OCI-LY7 (cell line): ENCODE measurements at regions not wholly inside any gene's neighbourhood (a gene's known extent, or its start where the extent isn't known, plus 50 kb on each side); places are given as distances from the start of the nearest gene placed in this dataset.

Experiments
- CTCF ChIP-seq: fragments of 200-600 bp; sonication (generic); conservative IDR thresholded peaks from 2 replicates; pipeline ENCODE4 v1.5.1; 2014; ENCODE audit warnings: mild to moderate bottlenecking, antibody characterized with exemption, low read length, moderate library complexity, mixed read lengths
- EZH2phosphoT487 ChIP-seq: fragments of 200-600 bp; sonication (generic); IDR thresholded peaks from 2 replicates; pipeline ENCODE4 v1.6.1; 2018; ENCODE audit warnings: low read depth, borderline replicate concordance, mild to moderate bottlenecking, mixed run types, antibody characterized with exemption, low read length, moderate library complexity, mixed read lengths

GRCh38 chr4:103451341-103451740 is 253.2 kb upstream of the CENPE start:
- TF ChIP-seq CTCF (no peak), EZH2phosphoT487 (no peak)
